Breast epithelium (tissue), 3 donors: ENCODE measurements at regions not wholly inside any gene's neighbourhood (a gene's known extent, or its start where the extent isn't known, plus 50 kb on each side); places are given as distances from the start of the nearest gene placed in this dataset.

Source experiments
- CTCF ChIP-seq, 3 donors: fragments of 450-650 bp; IDR thresholded peaks; one replicate each; pipeline ENCODE4 v1.5.1; 2016 to 2017; ENCODE audit warnings: antibody characterized with exemption in 3 of 3, mild to moderate bottlenecking in 3 of 3, moderate library complexity in 3 of 3
- POLR2A ChIP-seq: fragments of 450-650 bp; IDR thresholded peaks from one replicate; pipeline ENCODE4 v1.6.1; 2016; ENCODE audit warnings: antibody characterized with exemption, mild to moderate bottlenecking, moderate library complexity
- POLR2AphosphoS5 ChIP-seq, 3 donors: sonication (generic); formaldehyde crosslinking; IDR thresholded peaks; one replicate each; pipeline ENCODE4 v1.6.1; 2017; ENCODE audit warnings: antibody characterized with exemption in 3 of 3

GRCh38 chr3:72081471-72082185 lies 296.7 kb upstream of the PROK2 start:
- TF ChIP-seq CTCF (IDR thresholded peaks at IDR 0.05) (no peak), POLR2AphosphoS5 (IDR thresholded peaks at IDR 0.05) (no peak), POLR2A (no peak)
